ENCODE measurements at regions not wholly inside any gene's neighbourhood (a gene's known extent, or its start where the extent isn't known, plus 50 kb on each side); places are given as distances from the start of the nearest gene placed in this dataset.

DNA sequence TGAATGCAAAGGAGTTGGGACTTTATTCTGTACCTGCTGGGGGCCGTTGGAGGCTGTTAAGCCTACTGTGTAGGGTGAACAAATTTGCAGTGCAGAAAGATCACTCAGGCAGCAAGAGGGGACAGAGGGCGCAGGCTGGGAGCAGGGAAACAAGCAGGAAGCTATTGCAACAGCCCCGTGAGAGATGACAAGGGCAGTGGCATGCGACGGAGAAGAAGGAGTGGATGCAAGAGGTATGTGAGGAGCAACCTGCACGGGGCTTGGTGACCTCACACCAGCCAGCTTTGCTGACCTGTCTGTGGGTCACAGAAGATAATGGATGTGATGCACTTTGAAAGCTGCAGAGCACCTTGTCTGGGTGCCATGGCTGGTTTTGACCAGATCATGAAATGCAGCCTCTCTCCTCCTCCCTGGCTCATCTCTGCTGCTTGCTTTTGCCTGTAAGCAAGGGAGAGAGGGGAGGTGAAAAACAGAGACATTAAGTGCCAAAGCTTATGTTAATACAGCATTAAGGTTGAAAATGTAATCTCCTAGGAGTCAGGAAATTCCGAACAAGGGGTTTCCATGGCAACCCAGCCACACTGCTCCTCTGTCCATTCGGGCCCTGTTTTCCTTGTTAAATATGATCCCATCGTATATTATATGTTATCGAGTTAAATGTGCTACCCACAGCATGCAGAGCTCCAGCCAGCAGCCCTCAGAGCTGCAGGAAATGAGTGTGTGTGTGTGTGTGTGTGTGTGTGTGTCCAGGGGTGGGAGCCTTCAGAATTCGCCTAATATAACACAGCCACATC, 314.3 kb upstream of the ZMIZ1 start:
- DNase-seq: no peak

DNA sequence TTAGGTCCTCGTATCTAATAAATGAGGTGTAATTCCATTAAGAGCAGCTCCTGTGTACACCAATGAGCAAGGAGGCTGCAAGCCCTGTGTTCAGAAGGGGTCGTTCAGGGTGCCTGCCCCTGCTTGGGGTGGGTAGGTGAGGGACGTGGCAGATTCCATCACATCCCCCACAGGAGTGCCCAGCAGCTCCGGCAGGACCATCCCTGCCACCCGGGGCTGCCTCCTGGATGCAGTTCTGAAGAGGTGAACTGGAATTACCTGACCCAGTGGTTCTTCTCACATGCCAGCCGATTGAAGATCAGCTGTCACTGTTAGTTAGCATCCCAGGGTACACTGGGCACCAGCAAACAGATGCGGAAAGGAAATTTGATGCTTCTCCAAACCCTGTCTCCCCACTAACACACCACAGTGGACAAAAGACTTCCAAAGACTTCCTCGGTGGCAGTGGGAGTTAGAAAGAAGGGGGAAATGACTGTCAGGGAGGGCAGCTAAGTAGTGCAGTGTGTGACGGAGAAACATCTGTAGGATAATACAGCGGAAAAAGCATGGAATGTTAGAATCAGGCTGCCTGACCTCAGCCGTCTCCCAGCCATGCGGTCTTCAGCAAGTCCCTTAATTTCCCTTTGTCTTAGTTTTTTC, 313.6 kb upstream of the ZMIZ1 start:
- DNase-seq: no peak

DNA sequence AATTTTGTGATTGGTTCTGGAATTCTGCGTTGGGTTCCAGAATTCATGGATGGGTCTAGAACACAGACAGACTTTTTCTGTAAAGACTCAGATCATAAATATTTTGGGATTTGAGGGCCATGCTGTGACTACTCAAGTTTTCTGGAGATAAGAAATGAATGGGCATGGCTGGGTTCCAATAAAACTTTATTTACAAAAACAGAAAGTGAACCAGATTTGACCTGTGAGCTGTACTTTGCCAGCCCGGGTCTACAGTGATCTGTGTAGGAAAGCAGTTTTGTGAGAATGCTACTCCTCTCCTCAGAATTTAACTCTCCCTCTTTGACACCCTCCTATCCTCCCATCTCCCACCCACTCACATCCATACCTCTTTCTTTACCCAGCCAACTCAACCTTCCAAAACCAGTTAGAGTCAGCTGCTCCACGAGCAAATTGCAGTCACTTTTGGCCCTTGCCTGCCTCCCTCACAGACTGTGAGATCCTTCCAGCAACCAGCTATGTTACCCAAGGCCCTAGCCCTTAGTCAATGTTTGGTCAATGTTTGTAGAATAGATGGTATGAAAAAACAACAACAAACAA, 312.8 kb upstream of the ZMIZ1 start:
- no peak for DNase-seq

DNA sequence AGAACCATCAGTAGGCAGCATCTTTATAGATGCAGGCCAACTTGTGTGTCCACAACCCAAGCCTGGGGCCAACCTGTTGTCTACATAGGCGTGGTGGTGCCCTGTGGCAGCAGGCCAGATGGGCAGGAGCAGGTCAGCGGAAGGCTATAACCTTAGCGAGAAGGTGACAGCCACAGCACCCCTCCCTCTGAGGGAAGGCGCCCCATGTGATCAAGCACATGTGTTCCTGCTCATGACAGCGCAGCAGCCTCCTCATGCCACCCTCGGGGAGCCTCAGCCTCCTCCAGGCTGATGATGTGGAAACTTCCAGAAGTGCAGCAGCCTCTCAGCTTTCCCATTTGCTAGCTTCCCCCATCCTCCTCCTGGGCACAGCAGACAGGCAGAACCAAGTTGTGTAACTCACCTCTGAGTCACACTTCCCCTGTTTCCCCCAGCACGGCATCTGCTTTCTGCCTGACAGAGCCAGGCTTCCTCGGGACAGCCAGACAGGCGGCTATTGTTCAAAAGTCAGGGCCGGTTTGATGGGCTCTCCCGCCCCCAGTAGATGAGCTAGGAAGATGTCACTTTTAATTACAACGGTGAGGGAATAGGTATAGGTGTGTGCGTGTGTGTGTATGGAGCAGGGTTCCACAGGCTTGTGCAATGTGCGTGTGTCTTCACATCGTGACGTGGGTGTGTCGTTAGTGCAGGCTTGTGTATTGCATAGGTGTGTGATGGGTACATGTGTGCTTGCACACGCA, 312.0 kb upstream of the ZMIZ1 start:
- peak; percentile 30 to 36 for DNase-seq

DNA sequence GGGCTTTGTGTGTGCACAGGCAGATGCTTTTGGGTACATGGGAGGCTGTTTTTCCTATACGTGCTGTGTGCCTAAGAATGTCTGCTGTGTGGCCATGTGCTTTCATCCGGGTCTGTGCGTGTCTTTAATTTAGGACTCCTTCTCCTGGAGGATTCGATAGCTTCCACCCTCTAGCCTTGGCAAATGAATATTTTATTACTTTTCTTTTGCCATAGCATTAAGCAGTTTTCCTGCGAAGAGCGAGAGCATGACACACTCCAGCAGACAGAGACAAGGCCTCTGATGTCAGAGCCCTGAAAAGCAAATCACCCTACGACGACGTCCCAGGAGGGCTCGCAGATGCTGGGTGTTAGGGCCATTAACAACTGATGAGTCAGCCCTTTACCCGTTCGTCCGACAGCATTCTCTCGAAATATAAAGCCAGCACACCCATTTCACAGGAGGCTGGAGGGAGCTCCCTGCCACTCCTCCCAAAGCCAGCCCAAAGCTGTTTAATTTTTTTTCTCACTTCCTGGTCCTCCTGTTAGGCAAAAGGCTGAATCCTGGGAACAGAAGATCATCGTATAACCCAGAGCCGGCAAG, 311.3 kb upstream of the ZMIZ1 start:
- DNase-seq: no peak

DNA sequence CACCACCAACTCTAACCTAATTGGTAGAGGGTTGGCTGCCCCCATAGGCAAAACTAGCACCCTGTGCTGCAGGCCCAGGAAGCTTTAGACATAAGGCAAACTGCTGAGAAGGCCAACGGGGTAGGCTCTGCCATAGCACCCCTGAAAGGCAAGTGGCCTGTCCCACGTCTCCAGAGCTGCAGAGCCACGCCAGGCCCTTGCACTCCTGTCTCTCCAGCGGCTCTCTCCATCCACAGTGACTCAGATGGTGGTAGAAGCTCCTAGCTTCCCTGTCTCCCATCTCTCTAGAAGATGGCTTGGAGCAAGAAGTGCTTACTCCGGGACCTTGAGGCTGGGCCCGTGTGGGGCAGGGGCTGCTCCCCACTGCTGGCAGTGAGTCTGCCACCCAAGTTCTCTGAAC, 310.6 kb upstream of the ZMIZ1 start:
- no peak for DNase-seq

DNA sequence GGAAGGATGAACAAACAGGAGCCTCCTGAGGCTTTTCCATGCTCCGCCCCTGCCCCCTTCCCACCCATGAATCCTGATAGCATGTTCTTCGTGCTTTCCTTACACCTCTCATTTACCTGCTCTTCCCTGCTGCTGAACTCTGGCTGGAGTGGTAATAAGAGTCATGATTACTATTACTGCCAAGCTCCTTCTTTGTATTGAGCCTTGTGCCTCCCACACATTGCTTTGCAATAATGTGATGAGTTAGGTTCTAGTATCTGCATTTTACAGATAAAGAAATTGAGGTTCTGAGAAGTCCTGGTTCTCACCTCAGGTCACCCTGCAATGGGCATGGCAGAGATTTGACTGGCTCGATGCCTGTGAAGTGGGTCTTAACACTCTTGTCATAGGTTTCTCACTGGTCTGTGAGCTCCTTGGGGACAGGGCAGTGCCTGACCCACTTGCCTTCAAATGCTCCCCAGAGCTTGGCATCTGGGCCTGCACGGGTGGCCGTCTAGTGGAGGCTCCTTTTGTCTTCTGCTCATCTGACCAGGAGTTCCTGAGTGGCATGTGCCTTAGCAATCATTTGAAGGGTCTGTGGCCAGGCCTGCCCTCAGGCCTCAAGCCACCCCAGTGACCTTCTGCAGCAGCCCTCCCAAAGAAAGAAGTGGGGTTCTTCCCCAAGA, 309.2 kb upstream of the ZMIZ1 start:
- DNase-seq: no peak

DNA sequence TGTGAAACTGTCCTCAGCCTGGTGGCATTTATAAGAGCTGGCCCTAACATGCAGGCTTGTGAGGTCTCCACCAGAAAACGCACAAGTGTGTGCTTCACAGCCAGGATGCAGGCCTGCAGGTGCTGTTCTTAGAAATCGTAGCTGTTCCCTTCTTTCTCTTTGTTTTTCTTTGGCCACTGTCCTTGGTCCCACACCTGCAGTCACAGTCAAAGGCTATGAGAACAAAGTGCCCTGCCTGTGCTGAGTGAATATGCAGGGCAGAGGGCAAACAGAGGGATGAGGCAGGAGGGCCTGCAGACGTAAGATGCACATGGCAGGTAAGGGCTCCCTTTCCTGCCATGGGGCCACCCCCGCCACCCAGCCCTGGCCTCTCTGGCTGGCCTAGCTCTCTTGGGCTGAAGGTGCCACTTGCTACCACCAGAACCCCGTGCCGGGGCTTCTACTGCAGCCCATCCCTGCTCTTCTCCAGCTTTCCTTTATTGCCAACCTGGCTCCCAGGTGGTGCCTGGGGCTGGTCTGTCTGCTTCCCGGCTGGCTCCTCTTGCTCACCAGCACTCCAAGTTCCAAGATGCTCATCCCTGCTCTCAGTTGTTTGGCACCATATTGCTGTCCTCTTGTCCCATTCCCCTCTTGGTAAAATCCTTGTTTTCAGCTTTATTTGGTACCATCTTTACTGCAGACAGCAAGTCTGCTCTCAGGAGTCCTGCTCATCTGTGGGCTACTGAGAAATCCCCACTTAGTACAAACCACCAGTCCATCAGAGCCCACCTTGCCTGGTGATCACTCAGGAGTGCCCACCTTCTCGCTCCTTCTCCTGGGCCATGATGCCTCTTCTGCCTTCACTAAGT, 308.1 kb upstream of the ZMIZ1 start:
- no peak for DNase-seq

DNA sequence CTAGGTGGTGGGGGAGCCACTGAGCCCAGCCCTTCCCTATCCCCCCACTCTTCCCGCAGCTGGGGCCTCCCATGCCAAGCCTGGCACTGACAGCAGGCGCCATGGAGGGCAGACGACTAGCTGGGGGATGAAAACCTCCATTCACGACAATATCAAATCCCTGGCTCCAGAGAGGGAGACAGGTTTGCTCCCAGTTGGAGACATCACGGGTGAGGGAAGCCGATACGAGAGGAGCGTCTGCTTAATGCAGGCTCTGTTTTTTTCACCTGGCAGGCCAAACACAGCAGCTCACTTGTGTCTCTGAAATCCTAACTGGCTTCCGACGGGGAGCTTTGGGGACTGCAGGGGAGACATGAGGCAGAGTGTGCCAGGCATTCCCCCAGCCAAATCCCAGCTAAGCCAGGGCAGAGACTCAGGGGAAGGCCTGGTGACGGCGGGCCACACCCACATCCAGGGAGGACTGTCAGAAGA, 307.4 kb upstream of the ZMIZ1 start:
- no peak for DNase-seq

DNA sequence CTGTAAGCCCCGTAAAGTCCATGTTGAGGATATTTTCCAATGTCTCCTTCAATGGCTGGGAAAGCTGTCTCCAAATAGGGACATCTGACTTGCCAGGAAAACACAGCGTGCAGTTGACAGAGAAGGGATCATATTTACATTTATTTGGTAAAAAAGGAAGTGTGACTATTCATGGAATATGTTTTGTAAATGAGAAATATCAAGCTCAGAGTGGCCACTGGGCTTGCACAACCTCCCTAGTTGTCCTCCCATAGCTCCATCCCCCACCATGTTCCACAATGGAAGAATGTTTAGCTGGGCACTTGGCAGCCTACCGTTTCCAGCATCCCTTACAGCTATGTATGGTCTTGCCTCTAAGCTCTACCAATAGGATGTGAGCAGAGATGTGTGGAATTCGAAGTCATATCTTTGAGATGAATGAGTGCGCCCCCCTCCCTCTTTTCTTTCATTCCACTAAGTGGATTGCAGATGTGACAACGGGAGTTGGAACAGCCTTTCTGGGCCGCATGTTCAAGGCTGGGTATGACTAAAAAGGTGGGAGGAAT, 306.6 kb upstream of the ZMIZ1 start:
- DNase-seq: no peak

DNA sequence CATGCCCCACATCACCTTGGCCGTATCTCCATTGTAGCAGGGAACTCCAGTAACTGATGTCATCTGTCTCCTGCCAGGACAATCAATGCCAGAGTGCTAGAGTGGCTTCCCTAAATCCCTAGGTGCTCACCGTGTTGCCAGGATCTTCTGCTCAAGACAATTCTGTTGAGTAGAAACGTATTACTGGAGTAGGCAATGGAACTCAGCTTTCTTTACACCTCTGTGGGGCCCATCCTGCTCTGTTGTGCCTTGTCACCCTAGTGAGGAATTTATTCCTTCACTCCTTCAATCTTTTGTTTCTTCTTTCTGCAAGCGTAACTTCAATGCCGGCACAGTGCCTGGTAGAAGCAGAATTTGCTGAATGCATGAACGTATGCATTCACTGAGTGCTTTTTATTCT, 305.5 kb upstream of the ZMIZ1 start:
- DNase-seq: no peak

DNA sequence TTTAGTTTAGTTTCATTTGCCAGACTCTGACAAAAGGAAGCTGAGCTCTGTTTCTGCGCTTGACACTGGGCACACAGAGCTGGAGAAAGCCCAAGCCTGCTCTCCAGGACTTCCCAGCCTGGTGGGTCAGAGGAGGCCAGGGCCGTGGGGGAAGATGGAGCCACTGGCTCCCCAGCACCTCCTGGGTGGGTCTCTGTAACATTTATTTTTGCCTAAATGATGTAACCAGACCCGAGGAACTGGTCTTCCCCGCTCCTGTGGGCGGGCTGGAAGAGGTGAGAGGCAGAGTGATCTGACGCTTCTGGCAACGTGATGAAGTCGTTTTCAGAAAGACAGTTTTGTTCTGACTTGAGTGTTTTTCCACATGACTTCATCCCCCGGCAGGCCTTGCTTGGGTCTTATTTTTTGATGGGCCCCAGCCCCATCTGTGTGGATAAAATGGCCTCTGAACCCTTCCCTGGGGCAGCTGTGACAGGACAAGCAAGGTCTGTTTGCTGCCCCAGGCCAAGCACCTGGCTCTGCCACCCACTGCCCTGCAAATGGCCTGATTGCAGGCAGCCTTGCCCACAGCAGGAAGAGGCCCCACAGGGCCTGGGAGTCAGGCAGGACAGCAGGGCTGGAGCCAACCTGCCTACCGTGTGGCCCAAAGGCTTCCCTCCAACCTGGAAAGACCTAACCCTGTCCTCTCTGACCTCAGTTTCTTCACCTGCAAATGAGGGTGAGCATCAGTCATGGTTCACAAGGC, 304.9 kb upstream of the ZMIZ1 start:
- DNase-seq: peak; percentile 56 to 71

DNA sequence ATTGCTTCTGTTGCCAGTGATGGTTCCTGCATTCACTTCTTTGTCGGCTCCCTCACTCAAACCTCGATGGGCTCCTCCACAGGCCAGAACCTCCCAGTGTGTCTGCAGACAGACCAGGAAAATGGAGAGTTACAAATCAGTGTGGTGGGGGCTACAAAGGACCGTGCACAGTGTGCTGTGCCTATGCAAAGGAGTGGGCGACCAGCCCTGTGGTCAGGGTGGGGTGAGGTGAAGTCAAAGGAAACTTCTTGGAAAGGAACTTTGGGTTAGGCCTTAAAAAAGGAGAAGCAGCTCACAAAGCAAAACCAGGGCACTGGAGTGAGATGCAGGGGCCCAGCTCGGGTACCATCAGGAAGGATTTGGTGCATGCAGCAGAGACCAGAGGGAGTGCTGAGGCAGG, 304.3 kb upstream of the ZMIZ1 start:
- peak; percentile 5 to 22 for DNase-seq

DNA sequence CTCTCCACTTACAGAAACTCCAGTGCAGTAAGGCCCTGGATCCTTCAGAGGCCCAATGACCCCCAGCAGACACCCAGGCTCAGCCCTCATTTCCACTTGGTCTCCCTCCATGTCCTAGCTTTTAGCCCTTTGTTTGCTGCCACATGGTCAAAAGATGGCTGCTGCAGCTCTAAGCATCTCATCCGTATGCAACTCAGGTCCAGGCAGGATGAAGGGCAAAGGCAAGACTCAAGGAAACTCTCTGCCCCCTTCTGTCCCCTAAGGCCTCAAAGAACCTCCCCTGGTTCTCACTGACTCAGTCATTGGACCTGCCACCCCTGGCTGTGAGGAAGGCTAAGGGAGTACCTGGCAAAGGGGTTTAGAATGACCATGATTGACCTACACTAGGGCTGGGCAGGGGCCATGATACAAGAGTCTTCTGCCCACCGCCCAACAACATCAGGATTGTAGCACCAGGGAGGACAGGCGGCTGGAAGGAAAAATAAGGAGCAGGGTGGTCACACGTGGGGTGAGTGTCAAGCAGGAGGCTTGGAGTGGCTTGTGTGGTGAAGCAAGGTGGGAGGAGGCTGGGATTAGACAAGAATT, 303.8 kb upstream of the ZMIZ1 start:
- no peak for DNase-seq

DNA sequence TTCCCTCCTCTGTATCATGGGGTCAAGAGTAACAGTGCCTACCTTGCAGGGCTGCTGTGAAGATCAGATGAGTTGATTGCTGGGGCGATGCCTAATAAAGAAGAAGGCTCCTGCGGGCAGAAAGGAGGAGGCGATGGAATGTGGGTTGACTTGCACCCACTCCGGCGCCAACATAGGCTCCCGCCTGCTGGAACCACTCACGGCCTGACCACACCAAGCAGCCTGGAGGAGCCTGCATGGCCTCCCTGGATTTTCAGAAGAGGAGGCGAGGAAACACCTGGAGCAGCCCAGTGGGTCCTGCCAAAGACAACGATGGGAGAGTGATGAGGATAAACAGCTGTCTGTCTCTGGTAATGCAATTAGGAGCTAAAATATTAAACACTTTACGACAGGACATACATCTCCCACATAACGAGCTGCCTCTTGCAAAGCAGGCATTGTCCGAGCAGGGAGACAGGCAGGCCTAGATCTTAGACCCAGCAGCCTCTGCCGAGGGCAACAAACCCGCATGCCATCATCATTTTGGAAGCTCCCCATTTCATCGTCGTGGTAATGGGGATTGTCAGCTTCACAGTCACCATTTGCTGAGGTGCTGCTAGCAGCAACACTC, 302.9 kb upstream of the ZMIZ1 start:
- no peak for DNase-seq

DNA sequence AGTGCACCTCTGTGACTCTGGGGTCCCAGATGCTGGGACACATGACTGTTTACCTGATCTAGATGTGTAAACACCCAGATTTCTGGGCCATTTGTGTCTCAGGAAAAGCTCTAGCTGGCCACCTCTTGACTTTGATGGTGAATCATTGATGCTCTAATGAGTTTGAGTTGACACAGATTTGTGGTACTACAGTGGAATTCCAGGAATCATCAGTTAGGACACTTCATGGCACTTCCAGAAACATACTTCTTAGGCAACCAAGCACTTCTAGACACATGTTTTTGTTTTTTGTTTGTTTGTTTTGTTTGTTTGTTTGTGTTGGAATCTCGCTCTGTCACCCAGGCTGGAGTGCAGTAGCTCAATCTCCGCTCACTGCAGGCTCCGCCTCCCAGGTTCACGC, 302.2 kb upstream of the ZMIZ1 start:
- DNase-seq: no peak

DNA sequence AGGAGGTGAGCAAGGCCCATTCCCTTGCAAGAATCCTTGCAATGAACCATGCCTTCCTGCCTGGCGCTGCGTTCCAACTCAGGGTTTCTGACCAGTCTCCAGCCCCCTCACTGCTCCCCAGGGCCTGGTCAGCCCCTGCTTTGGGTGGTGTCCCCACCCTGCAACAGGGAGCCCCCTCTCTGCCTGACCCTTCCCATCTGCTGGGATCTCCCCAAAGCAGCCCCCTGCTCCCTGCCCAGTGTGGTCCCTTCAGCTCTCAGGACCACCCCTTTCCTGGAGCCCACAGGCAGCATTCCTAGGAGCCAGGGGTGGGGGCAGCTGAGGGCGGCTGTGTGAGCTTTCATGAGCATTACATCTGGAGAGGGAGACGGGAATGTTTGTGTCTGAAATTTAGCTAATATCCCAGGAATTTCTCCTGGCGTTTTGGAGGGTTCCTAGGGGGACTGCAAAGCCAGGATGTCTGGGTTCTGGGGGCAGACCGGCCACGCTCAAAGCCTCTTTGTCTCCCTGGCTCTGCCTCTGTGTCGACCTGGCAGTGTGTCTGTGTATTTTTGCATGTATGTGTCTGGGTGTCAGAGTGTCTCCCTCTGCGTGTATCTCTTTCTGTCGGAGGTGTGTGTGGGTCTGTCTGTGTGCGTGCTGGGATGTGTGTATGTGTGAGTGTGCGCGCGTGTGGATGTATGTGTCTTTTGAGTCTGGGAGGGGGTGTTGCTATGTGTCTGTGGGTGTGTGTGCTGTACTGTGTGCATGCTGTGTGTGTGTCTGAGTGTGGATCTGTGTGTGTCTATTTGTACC, 300.5 kb upstream of the ZMIZ1 start:
- DNase-seq: no peak

DNA sequence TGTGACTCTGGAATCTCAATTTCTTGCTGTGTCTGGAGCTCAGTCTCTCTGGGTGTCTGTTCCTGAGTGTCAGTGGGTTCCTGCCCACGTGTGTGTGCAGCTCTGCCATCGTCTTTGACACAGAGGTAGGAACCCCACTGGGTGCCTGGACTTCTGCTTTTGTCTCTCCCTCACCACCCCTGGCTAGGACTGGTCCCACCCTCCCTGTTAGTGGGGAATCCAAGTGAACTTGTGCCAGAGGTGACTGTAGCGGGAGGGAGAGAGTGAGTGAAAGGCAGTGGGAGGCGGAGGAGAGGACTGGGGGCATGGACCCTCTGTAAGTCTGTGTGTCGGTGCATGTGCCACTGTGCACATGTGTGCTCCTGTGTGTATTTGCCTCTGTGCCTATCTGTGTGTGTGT, 299.9 kb upstream of the ZMIZ1 start:
- DNase-seq: no peak

DNA sequence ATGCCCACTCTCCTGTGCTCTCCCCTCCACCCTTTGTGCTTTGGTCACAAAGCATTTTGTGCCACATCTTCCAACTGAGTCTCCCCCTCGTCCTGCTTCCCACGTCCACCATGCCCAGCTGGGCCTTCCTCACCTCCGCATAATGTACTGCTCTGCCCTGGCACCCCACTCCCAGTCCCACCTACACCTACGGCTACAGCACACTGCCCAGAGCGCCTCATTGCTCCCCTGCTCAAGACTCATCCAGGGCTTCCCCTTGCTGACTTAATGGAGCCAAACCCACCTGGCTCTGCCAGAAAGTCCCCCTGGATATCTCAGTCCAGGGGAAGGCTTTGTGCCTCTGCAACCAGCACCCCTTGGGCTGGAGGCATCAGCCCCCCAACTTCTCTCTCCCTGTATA, 299.2 kb upstream of the ZMIZ1 start:
- no peak for DNase-seq

All from activated CD4-positive, alpha-beta T cell treated with anti-CD3 and anti-CD28 coated beads, Interleukin-2, amount 50 U/mL, for 48 hours (primary cell).